GM23338 (cell line): ENCODE measurements at regions not wholly inside any gene's neighbourhood (a gene's known extent, or its start where the extent isn't known, plus 50 kb on each side); places are given as distances from the start of the nearest gene placed in this dataset.

Experiments used
- ATAC-seq: fragments of 200-7000 bp; cut with Tn5 transposase; 3 replicates; pipeline ENCODE4 v1.9.1; 2020
- DNase-seq: peaks from one replicate; pipeline ENCODE4 v3.0.0-alpha.2; 2015; ENCODE audit warnings: low spot score
- H2AFZ ChIP-seq: fragments of 200-600 bp; sonication (generic); 2 replicates; pipeline ENCODE4 v1.8.0; 2016; ENCODE audit warnings: antibody characterized with exemption, mild to moderate bottlenecking, moderate library complexity
- H3F3A ChIP-seq: fragments of 200-600 bp; sonication (generic); replicated peaks from 2 replicates; pipeline ENCODE4 v1.8.0; 2017; ENCODE audit warnings: antibody characterized with exemption, mixed run types, low read depth
- H3K27ac ChIP-seq: fragments of 200-600 bp; sonication (generic); 2 replicates; pipeline ENCODE4 v1.6.1; 2016; ENCODE audit warnings: low read depth
- H3K27me3 ChIP-seq: fragments of 200-600 bp; sonication (generic); 2 replicates; pipeline ENCODE4 v1.8.0; 2016; ENCODE audit warnings: mild to moderate bottlenecking, mixed run types, moderate library complexity; ENCODE audit not compliant: insufficient read depth
- H3K36me3 ChIP-seq: fragments of 200-600 bp; sonication (generic); 2 replicates; pipeline ENCODE4 v1.8.0; 2016; ENCODE audit warnings: mild to moderate bottlenecking; ENCODE audit not compliant: insufficient read depth
- H3K4me1 ChIP-seq: fragments of 200-600 bp; sonication (generic); 2 replicates; pipeline ENCODE4 v1.8.0; 2016; ENCODE audit warnings: mild to moderate bottlenecking, moderate library complexity; ENCODE audit not compliant: insufficient read depth
- H3K4me2 ChIP-seq: fragments of 200-600 bp; sonication (generic); 2 replicates; pipeline ENCODE4 v1.7.1; 2017; ENCODE audit warnings: mixed run types
- H3K4me3 ChIP-seq: fragments of 200-600 bp; sonication (generic); 2 replicates; pipeline ENCODE4 v1.6.1; 2016; ENCODE audit warnings: mixed run types
- H3K79me2 ChIP-seq: fragments of 200-600 bp; sonication (generic); replicated peaks from 2 replicates; pipeline ENCODE4 v1.8.0; 2017; ENCODE audit warnings: mild to moderate bottlenecking; ENCODE audit not compliant: insufficient read depth
- H3K9me2 ChIP-seq: fragments of 200-600 bp; sonication (generic); 2 replicates; pipeline ENCODE4 v1.8.0; 2017; ENCODE audit not compliant: insufficient read depth
- H4K20me1 ChIP-seq: fragments of 200-600 bp; sonication (generic); replicated peaks from 2 replicates; pipeline ENCODE4 v1.8.0; 2017; ENCODE audit warnings: mild to moderate bottlenecking; ENCODE audit not compliant: insufficient read depth
- H3K27ac Mint-ChIP-seq: 2 replicates; pipeline ENCODE4 v1.8.0; 2020; ENCODE audit warnings: inconsistent platforms, mild to moderate bottlenecking, moderate library complexity, mixed read lengths
- H3K27me3 Mint-ChIP-seq: 3 replicates; pipeline ENCODE4 v1.8.0; 2022; ENCODE audit warnings: low read depth, mild to moderate bottlenecking, moderate library complexity, mixed read lengths, inconsistent platforms; ENCODE audit not compliant: insufficient read depth, poor library complexity
- H3K36me3 Mint-ChIP-seq: 3 replicates; pipeline ENCODE4 v1.8.0; 2021; ENCODE audit warnings: low read depth, mild to moderate bottlenecking, inconsistent platforms, moderate library complexity, mixed read lengths
- H3K4me1 Mint-ChIP-seq: 3 replicates; pipeline ENCODE4 v1.8.0; 2020; ENCODE audit warnings: mild to moderate bottlenecking, inconsistent platforms, mixed read lengths
- H3K4me3 Mint-ChIP-seq: 3 replicates; pipeline ENCODE4 v1.8.0; 2021; ENCODE audit warnings: moderate library complexity, mild to moderate bottlenecking, inconsistent platforms, mixed read lengths
- H3K9me3 Mint-ChIP-seq: 3 replicates; pipeline ENCODE4 v1.8.0; 2020; ENCODE audit warnings: moderate library complexity, mild to moderate bottlenecking, inconsistent platforms, mixed read lengths
- CREB1 ChIP-seq: fragments of 250-450 bp; sonication (Bioruptor Pico); IDR thresholded peaks from 2 replicates; pipeline ENCODE4 v1.5.0; 2020; ENCODE audit warnings: low read depth, mild to moderate bottlenecking, moderate library complexity
- CTCF ChIP-seq, 2 experiments: fragments of 200-600 bp in 1 of 2; sonication (generic) in 1 of 2; conservative IDR thresholded peaks; 2 replicates each; pipeline versions ENCODE4 v1.5.1 to v1.6.1; 2016 to 2017; ENCODE audit warnings: antibody characterized with exemption in 2 of 2, low read depth in 2 of 2, mild to moderate bottlenecking in 2 of 2, moderate library complexity in 1 of 2
- ETS1 ChIP-seq: IDR thresholded peaks from 2 replicates; pipeline ENCODE4 v1.6.1; 2016; ENCODE audit warnings: antibody characterized with exemption
- EZH2 ChIP-seq: fragments of 200-600 bp; sonication (generic); IDR thresholded peaks from one replicate; pipeline ENCODE4 v1.8.0; 2017; ENCODE audit warnings: antibody characterized with exemption, mild to moderate bottlenecking, low read depth; ENCODE audit not compliant: unreplicated experiment
- REST ChIP-seq: IDR thresholded peaks from one replicate; pipeline ENCODE4 v1.6.1; 2018; ENCODE audit warnings: antibody characterized with exemption; ENCODE audit not compliant: unreplicated experiment
- STAT1 ChIP-seq: IDR thresholded peaks from one replicate; pipeline ENCODE4 v1.6.1; 2016; ENCODE audit warnings: antibody characterized with exemption; ENCODE audit not compliant: unreplicated experiment
- ZNF331 ChIP-seq: fragments of 250-450 bp; sonication (Bioruptor Pico); IDR thresholded peaks from 2 replicates; pipeline ENCODE4 v1.5.0; 2020; ENCODE audit warnings: low read depth, mild to moderate bottlenecking, moderate library complexity
- ZNF462 ChIP-seq: fragments of 250-450 bp; sonication (Bioruptor Pico); IDR thresholded peaks from 2 replicates; pipeline ENCODE4 v1.5.0; 2020; ENCODE audit warnings: mild to moderate bottlenecking, moderate library complexity

GRCh38 chr12:84807249-84807648, 105.3 kb downstream of the SLC6A15 start:
- H3K4me1 ChIP-seq = peaks cover 10% of the 10 kb centered on the region
- Mint-ChIP-seq H3K27me3 (peaks cover 61% of the 10 kb centered on the region), H3K4me3 (no peak overlapping the region), H3K4me1 (peaks cover 12% of the 10 kb centered on the region), H3K27ac (no peak overlapping the region), H3K36me3 (no peaks in the 10 kb centered on the region), H3K9me3 (no peaks in the 10 kb centered on the region)
- H3K27me3 ChIP-seq = peaks cover 86% of the 10 kb centered on the region
- H3K9me2 ChIP-seq = no peaks in the 10 kb centered on the region
- ATAC-seq (no peak), DNase-seq (no peak)
- no peak overlapping the region for H3K4me2 ChIP-seq
- no peak overlapping the region for H2AFZ ChIP-seq
- H3F3A ChIP-seq = no peaks in the 10 kb centered on the region
- TF ChIP-seq STAT1 (no peak), CREB1 (CRISPR knock-in tag) (no peak), CTCF (conservative IDR thresholded peaks at IDR 0.05; ENCODE audit: low read depth in 2 of 2) (no peak)
- no peak overlapping the region for H3K27ac ChIP-seq
- H3K4me3 ChIP-seq = no peak overlapping the region
- H3K79me2 ChIP-seq = no peaks in the 10 kb centered on the region
- H4K20me1 ChIP-seq = no peaks in the 10 kb centered on the region; the same call in 1 of the 2 replicates
- H3K36me3 ChIP-seq = no peaks in the 10 kb centered on the region

GRCh38 chr12:84805474-84805858, 107.1 kb downstream of the SLC6A15 start:
- Histone ChIP-seq H3K4me2 (no peak overlapping the region), H3K9me2 (no peaks in the 10 kb centered on the region), H3K4me3 (no peak overlapping the region), H3K36me3 (no peaks in the 10 kb centered on the region), H3K27me3 (peaks cover 94% of the 10 kb centered on the region), H3F3A (no peaks in the 10 kb centered on the region), H3K27ac (no peak overlapping the region), H3K79me2 (no peaks in the 10 kb centered on the region), H4K20me1 (no peaks in the 10 kb centered on the region; the same call in 1 of the 2 replicates), H2AFZ (no peak overlapping the region), H3K4me1 (peaks cover 14% of the 10 kb centered on the region)
- DNase-seq (peak; percentile 94), ATAC-seq (peak; percentile 99)
- Mint-ChIP-seq H3K27ac (no peak overlapping the region), H3K36me3 (no peaks in the 10 kb centered on the region), H3K4me3 (no peak overlapping the region), H3K27me3 (peaks cover 64% of the 10 kb centered on the region), H3K4me1 (peaks cover 18% of the 10 kb centered on the region), H3K9me3 (no peaks in the 10 kb centered on the region)
- TF ChIP-seq REST (no peak), ZNF462 (no peak), STAT1 (no peak), ETS1 (0 out of 2 replicates have a peak, but pooled peaks have one; percentile 54), CREB1 (CRISPR knock-in tag) (peak; percentile 38; the same call in 1 of the 2 replicates), ZNF331 (CRISPR knock-in tag) (no peak), EZH2 (no peak)
